PC-3 (cell line): ENCODE measurements at regions not wholly inside any gene's neighbourhood (a gene's known extent, or its start where the extent isn't known, plus 50 kb on each side); places are given as distances from the start of the nearest gene placed in this dataset.

Experiments
- ATAC-seq: fragments of 200-7000 bp; cut with Tn5 transposase; 2 replicates; pipeline ENCODE4 v1.9.1; 2020; ENCODE audit warnings: mild to moderate bottlenecking, moderate library complexity
- BruUV-seq: library from RNA; stranded (reverse); fragments of 400-500 nt; replicated peaks from 2 replicates; lab custom pipeline; 2021; lab: Mats Ljungman, UMichigan
- CTCF ChIA-PET: fragments of 300-600 bp; sonication (Branson Sonifier 250); formaldehyde crosslinking; loops from one replicate; lab custom pipeline; 2022; ENCODE audit warnings: antibody characterized with exemption; lab: Charles Lee
- POLR2A ChIA-PET: fragments of 300-600 bp; sonication (Branson Sonifier 250); formaldehyde crosslinking; loops from one replicate; lab custom pipeline; 2022; ENCODE audit warnings: antibody characterized with exemption; ENCODE audit not compliant: unreplicated experiment; lab: Charles Lee
- DNase-seq: peaks from one replicate; pipeline ENCODE4 v3.0.0-alpha.2; 2015
- H2AFZ ChIP-seq: fragments of 300-600 bp; sonication (generic); 2 replicates; pipeline ENCODE4 v1.6.0; 2016; ENCODE audit warnings: antibody characterized with exemption, low read length
- H3F3A ChIP-seq: fragments of 300-600 bp; sonication (generic); one replicate; pipeline ENCODE4 v1.6.0; 2017; ENCODE audit warnings: antibody characterized with exemption, low read length, control low read depth, mild to moderate bottlenecking; ENCODE audit not compliant: unreplicated experiment
- H3K27ac ChIP-seq: fragments of 300-600 bp; sonication (generic); 2 replicates; pipeline ENCODE4 v1.5.1; 2016; ENCODE audit warnings: mild to moderate bottlenecking, low read length
- H3K27me3 ChIP-seq: fragments of 300-600 bp; sonication (generic); 2 replicates; pipeline ENCODE4 v1.6.1; 2016; ENCODE audit warnings: low read length, mixed read lengths
- H3K36me3 ChIP-seq: fragments of 300-600 bp; sonication (generic); 2 replicates; pipeline ENCODE4 v1.6.1; 2016; ENCODE audit warnings: low read depth, mixed run types, low read length, mixed read lengths
- H3K4me1 ChIP-seq: fragments of 300-600 bp; sonication (generic); 2 replicates; pipeline ENCODE4 v1.5.1; 2016; ENCODE audit warnings: low read length; ENCODE audit not compliant: insufficient read depth
- H3K4me2 ChIP-seq: fragments of 300-600 bp; sonication (generic); 2 replicates; pipeline ENCODE4 v1.6.0; 2016; ENCODE audit warnings: low read length
- H3K4me3 ChIP-seq: fragments of 300-600 bp; sonication (generic); 2 replicates; pipeline ENCODE4 v1.5.1; 2016; ENCODE audit warnings: mild to moderate bottlenecking, low read length, mixed read lengths
- H3K79me2 ChIP-seq: fragments of 300-600 bp; sonication (generic); 2 replicates; pipeline ENCODE4 v1.6.1; 2017; ENCODE audit warnings: low read length, mixed read lengths
- H3K9ac ChIP-seq: fragments of 300-600 bp; sonication (generic); 2 replicates; pipeline ENCODE4 v1.6.0; 2016; ENCODE audit warnings: mild to moderate bottlenecking, low read length
- H3K9me2 ChIP-seq: fragments of 300-600 bp; sonication (generic); replicated peaks from 2 replicates; pipeline ENCODE4 v1.6.1; 2016; ENCODE audit warnings: mixed run types, low read length, mixed read lengths
- H3K9me3 ChIP-seq: fragments of 300-600 bp; sonication (generic); 2 replicates; pipeline ENCODE4 v1.6.1; 2016; ENCODE audit warnings: low read length, mixed read lengths
- H4K20me1 ChIP-seq: fragments of 300-600 bp; sonication (generic); 2 replicates; pipeline ENCODE4 v1.6.1; 2016; ENCODE audit warnings: low read length, mixed read lengths
- CTCF ChIP-seq: fragments of 300-600 bp; sonication (generic); conservative IDR thresholded peaks from 2 replicates; pipeline ENCODE4 v1.5.1; 2017; ENCODE audit warnings: antibody characterized with exemption, low read depth, mild to moderate bottlenecking, low read length
- EZH2 ChIP-seq: fragments of 300-600 bp; sonication (generic); IDR thresholded peaks from one replicate; pipeline ENCODE4 v1.6.1; 2017; ENCODE audit warnings: antibody characterized with exemption, mild to moderate bottlenecking, low read length; ENCODE audit not compliant: unreplicated experiment
- EZH2phosphoT487 ChIP-seq: fragments of 300-600 bp; sonication (generic); IDR thresholded peaks from 2 replicates; pipeline ENCODE4 v1.6.1; 2018; ENCODE audit warnings: mild to moderate bottlenecking, antibody characterized with exemption, low read length, borderline replicate concordance
- intact Hi-C: fragments of 100-400 bp; cut with micrococcal nuclease; formaldehyde crosslinking; loops from 2 replicates; pipeline ENCODE4 v1.9.0; 2023

- CTCF ChIA-PET, result no interaction called here
- intact Hi-C loops, result no loop called here
- Histone ChIP-seq H4K20me1 (no peaks in the 10 kb centered on the region), H3K27ac (no peak overlapping the region), H3F3A (no peaks in the 10 kb centered on the region), H3K27me3 (no peaks in the 10 kb centered on the region), H3K4me3 (no peak overlapping the region), H2AFZ (no peak overlapping the region), H3K36me3 (no peaks in the 10 kb centered on the region), H3K9ac (no peak overlapping the region), H3K4me1 (no peaks in the 10 kb centered on the region), H3K4me2 (no peak overlapping the region), H3K79me2 (no peaks in the 10 kb centered on the region), H3K9me3 (no peaks in the 10 kb centered on the region), H3K9me2 (no peaks in the 10 kb centered on the region)
- TF ChIP-seq EZH2phosphoT487 (no peak), EZH2 (no peak), CTCF (no peak)
- no peak for DNase-seq
- BruUV-seq, result no TSS peak
- ATAC-seq, result no peak
- POLR2A ChIA-PET, result no interaction called here
Measured at GRCh38 chr5:143742951-143743350, 69.0 kb upstream of the HMHB1 start.

- Histone ChIP-seq H3K9me2 (no peaks in the 10 kb centered on the region), H3K4me2 (no peak overlapping the region), H3K36me3 (no peaks in the 10 kb centered on the region), H3K9ac (no peak overlapping the region), H3K9me3 (no peaks in the 10 kb centered on the region), H3K27ac (no peak overlapping the region), H4K20me1 (no peaks in the 10 kb centered on the region), H3K27me3 (no peaks in the 10 kb centered on the region), H3F3A (no peaks in the 10 kb centered on the region), H2AFZ (no peak overlapping the region), H3K4me1 (no peaks in the 10 kb centered on the region), H3K4me3 (no peak overlapping the region), H3K79me2 (no peaks in the 10 kb centered on the region)
- DNase-seq (no peak), ATAC-seq (no peak)
- ChIA-PET CTCF (no interaction called here), POLR2A (no interaction called here)
- intact Hi-C loops, result no loop called here
- BruUV-seq, result no TSS peak
- no peak for TF ChIP-seq EZH2phosphoT487
Measured at GRCh38 chr5:143741421-143741820, 70.5 kb upstream of the HMHB1 start.

- H3K9me2 ChIP-seq, result no peaks in the 10 kb centered on the region
- no peaks in the 10 kb centered on the region for H3K36me3 ChIP-seq
- POLR2A ChIA-PET, result no interaction called here
- H3K4me3 ChIP-seq, result no peak overlapping the region
- H4K20me1 ChIP-seq, result no peaks in the 10 kb centered on the region
- no peak overlapping the region for H3K4me2 ChIP-seq
- BruUV-seq, result no TSS peak
- H2AFZ ChIP-seq, result no peak overlapping the region
- H3K79me2 ChIP-seq, result no peaks in the 10 kb centered on the region
- TF ChIP-seq CTCF, result no peak
- TF ChIP-seq EZH2phosphoT487, result no peak
- H3K27ac ChIP-seq, result no peak overlapping the region
- ATAC-seq (no peak), DNase-seq (no peak)
- H3K4me1 ChIP-seq, result no peaks in the 10 kb centered on the region
- CTCF ChIA-PET, result no interaction called here
- intact Hi-C loops, result no loop called here
- H3F3A ChIP-seq, result no peaks in the 10 kb centered on the region
- H3K9me3 ChIP-seq, result no peaks in the 10 kb centered on the region
- no peak overlapping the region for H3K9ac ChIP-seq
- no peaks in the 10 kb centered on the region for H3K27me3 ChIP-seq
Measured at GRCh38 chr5:143740956-143741355, 71.0 kb upstream of the HMHB1 start.
